ENCODE measurements at regions not wholly inside any gene's neighbourhood (a gene's known extent, or its start where the extent isn't known, plus 50 kb on each side); places are given as distances from the start of the nearest gene placed in this dataset.
"Not testable (repeated sequence)": the region's sequence is repeated elsewhere in the genome, so short reads cannot be mapped to it uniquely, and the experiment has no call there.

GRCh38 chr7:106749165-106749564 is 88.2 kb upstream of the CCDC71L start:
- no peak for DNase-seq (ENCODE audit: low read depth in 2 of 2)

- DNase-seq (ENCODE audit: low read depth in 2 of 2): no peak
Measured at GRCh38 chr7:106750773-106751172, 89.8 kb upstream of the CCDC71L start.

GRCh38 chr7:106752367-106752766 is 91.4 kb upstream of the CCDC71L start:
- DNase-seq (ENCODE audit: low read depth in 2 of 2): no peak

- not testable (repeated sequence) for DNase-seq (ENCODE audit: low read depth in 2 of 2)
Measured at GRCh38 chr7:106755024-106755423, 94.1 kb upstream of the CCDC71L start.

GRCh38 chr7:106755641-106756040 is 94.7 kb upstream of the CCDC71L start:
- DNase-seq (ENCODE audit: low read depth in 2 of 2): no peak

GRCh38 chr7:106756071-106756470 is 95.1 kb upstream of the CCDC71L start:
- DNase-seq (ENCODE audit: low read depth in 2 of 2): no peak

- no peak for DNase-seq (ENCODE audit: low read depth in 2 of 2)
Measured at GRCh38 chr7:106756884-106757283, 95.9 kb upstream of the CCDC71L start.

GRCh38 chr7:106757846-106758245 is 96.9 kb upstream of the CCDC71L start:
- no peak for DNase-seq (ENCODE audit: low read depth in 2 of 2)

GRCh38 chr7:106762845-106763244 is 101.9 kb upstream of the CCDC71L start:
- not testable (repeated sequence) for DNase-seq (ENCODE audit: low read depth in 2 of 2)

GRCh38 chr7:106763717-106764116 is 101.4 kb upstream of the PIK3CG start:
- DNase-seq (ENCODE audit: low read depth in 2 of 2): no peak

GRCh38 chr7:106765727-106766355 is 99.2 kb upstream of the PIK3CG start:
- no peak for DNase-seq (ENCODE audit: low read depth in 2 of 2)

- no peak for DNase-seq (ENCODE audit: low read depth in 2 of 2)
Measured at GRCh38 chr7:106766551-106766950, 98.5 kb upstream of the PIK3CG start.

GRCh38 chr7:106767078-106767477 is 98.0 kb upstream of the PIK3CG start:
- no peak for DNase-seq (ENCODE audit: low read depth in 2 of 2)

- DNase-seq (ENCODE audit: low read depth in 2 of 2): no peak
Measured at GRCh38 chr7:106767498-106768323, 97.4 kb upstream of the PIK3CG start.

- no peak for DNase-seq (ENCODE audit: low read depth in 2 of 2)
Measured at GRCh38 chr7:106768324-106768751, 96.7 kb upstream of the PIK3CG start.

GRCh38 chr7:106770191-106770590 is 94.9 kb upstream of the PIK3CG start:
- no peak for DNase-seq (ENCODE audit: low read depth in 2 of 2)

- DNase-seq (ENCODE audit: low read depth in 2 of 2): no peak
Measured at GRCh38 chr7:106772655-106773108, 92.4 kb upstream of the PIK3CG start.

GRCh38 chr7:106773228-106773627 is 91.9 kb upstream of the PIK3CG start:
- no peak for DNase-seq (ENCODE audit: low read depth in 2 of 2)

- no peak for DNase-seq (ENCODE audit: low read depth in 2 of 2)
Measured at GRCh38 chr7:106773721-106774120, 91.4 kb upstream of the PIK3CG start.

GRCh38 chr7:106774213-106774767 is 90.8 kb upstream of the PIK3CG start:
- DNase-seq (ENCODE audit: low read depth in 2 of 2): no peak

- peak; percentile 27 to 37 for DNase-seq (ENCODE audit: low read depth in 2 of 2)
Measured at GRCh38 chr7:106774768-106775551, 90.1 kb upstream of the PIK3CG start.

- no peak for DNase-seq (ENCODE audit: low read depth in 2 of 2)
Measured at GRCh38 chr7:106775552-106775936, 89.5 kb upstream of the PIK3CG start.
